GM21737 (cell line): ENCODE measurements at regions not wholly inside any gene's neighbourhood (a gene's known extent, or its start where the extent isn't known, plus 50 kb on each side); places are given as distances from the start of the nearest gene placed in this dataset.
"Not testable (repeated sequence)": the region's sequence is repeated elsewhere in the genome, so short reads cannot be mapped to it uniquely, and the experiment has no call there.

Experiments used
- ATAC-seq: cut with Tn5 transposase; IDR thresholded peaks from one replicate; pipeline ENCODE4 v1.9.1; 2021; ENCODE audit warnings: mild to moderate bottlenecking, moderate library complexity; ENCODE audit not compliant: unreplicated experiment

- no peak for ATAC-seq
Measured at GRCh38 chr10:8128511-8128910, 74.0 kb downstream of the GATA3 start.

GRCh38 chr10:8129438-8129837 is 75.0 kb downstream of the GATA3 start:
- ATAC-seq, result no peak

GRCh38 chr10:8130973-8131911 is 76.8 kb downstream of the GATA3 start:
- ATAC-seq, result peak; percentile 38

- ATAC-seq, result peak; percentile 61
Measured at GRCh38 chr10:8133146-8133545, 78.7 kb downstream of the GATA3 start.

- ATAC-seq, result no peak
Measured at GRCh38 chr10:8136736-8137135, 82.2 kb downstream of the GATA3 start.

GRCh38 chr10:8137272-8137681 is 82.8 kb downstream of the GATA3 start:
- no peak for ATAC-seq

- ATAC-seq, result no peak
Measured at GRCh38 chr10:8137726-8138125, 83.2 kb downstream of the GATA3 start.

- no peak for ATAC-seq
Measured at GRCh38 chr10:8138471-8138870, 84.0 kb downstream of the GATA3 start.

- ATAC-seq, result no peak
Measured at GRCh38 chr10:8144496-8144895, 90.0 kb downstream of the GATA3 start.

- ATAC-seq, result no peak
Measured at GRCh38 chr10:8146650-8147049, 92.2 kb downstream of the GATA3 start.

- ATAC-seq, result no peak
Measured at GRCh38 chr10:8149991-8150390, 95.5 kb downstream of the GATA3 start.

GRCh38 chr10:8150401-8150905 is 96.0 kb downstream of the GATA3 start:
- ATAC-seq, result no peak

- ATAC-seq, result no peak
Measured at GRCh38 chr10:8151086-8151485, 96.6 kb downstream of the GATA3 start.

GRCh38 chr10:8156918-8157317 is 102.4 kb downstream of the GATA3 start:
- ATAC-seq, result no peak

- no peak for ATAC-seq
Measured at GRCh38 chr10:8158193-8159071, 103.9 kb downstream of the GATA3 start.

- ATAC-seq, result no peak
Measured at GRCh38 chr10:8159341-8160165, 105.1 kb downstream of the GATA3 start.

GRCh38 chr10:8163824-8164223 is 109.3 kb downstream of the GATA3 start:
- ATAC-seq, result no peak

- ATAC-seq, result not testable (repeated sequence)
Measured at GRCh38 chr10:8164640-8165039, 110.2 kb downstream of the GATA3 start.

GRCh38 chr10:8168836-8169235 is 114.3 kb downstream of the GATA3 start:
- no peak for ATAC-seq

GRCh38 chr10:8171008-8171407 is 116.5 kb downstream of the GATA3 start:
- no peak for ATAC-seq

GRCh38 chr10:8172604-8173003 is 118.1 kb downstream of the GATA3 start:
- ATAC-seq, result no peak
